IPS-NIHi11 (cell line): ENCODE measurements at regions not wholly inside any gene's neighbourhood (a gene's known extent, or its start where the extent isn't known, plus 50 kb on each side); places are given as distances from the start of the nearest gene placed in this dataset.

ENCODE experiments used
- DNase-seq: peaks from one replicate; pipeline ENCODE4 v3.0.0; 2012; ENCODE audit warnings: mixed read lengths, low spot score

DNA sequence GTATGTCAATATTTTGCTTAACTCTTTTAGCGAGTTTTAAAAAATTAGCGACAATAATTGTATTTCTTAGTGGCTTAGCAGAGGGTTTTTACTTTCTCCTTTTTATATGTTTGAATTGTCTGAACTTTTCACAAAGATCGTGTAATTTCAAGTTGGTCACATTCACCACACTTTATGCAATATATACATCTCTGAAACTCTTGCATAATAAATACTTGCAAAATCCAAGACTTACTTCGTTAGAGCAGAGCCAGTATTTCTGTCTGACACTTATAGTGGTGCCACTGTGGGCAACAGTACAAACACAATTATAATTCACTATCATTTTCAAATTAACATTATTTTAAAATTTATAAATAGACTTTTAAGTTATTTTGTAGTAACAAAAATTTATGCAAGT is 62.0 kb downstream of the SUCNR1 start:
- DNase-seq: no peak

GRCh38 chr3:151940481-151940880 is 67.0 kb downstream of the SUCNR1 start:
- no peak for DNase-seq

DNA sequence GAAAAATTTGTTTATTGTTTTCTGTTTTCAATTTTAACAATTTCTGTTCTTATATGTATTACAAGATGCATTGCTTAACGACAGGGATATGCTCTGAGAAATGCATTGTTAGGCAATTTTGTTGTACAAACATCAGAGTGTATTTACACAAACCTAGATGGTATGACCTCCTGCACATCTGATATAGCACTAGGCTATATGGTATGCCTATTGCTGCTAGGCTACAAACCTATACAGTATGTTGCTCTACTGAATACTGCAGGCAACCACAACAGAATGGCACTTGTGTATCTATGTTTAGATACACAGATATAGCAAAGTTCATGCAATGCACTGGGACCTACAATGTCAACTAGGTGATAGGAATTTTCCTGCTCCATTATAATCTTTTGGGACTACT is 70.1 kb downstream of the SUCNR1 start:
- no peak for DNase-seq

- no peak for DNase-seq
Measured at GRCh38 chr3:151944356-151944755, 70.9 kb downstream of the SUCNR1 start.

DNA sequence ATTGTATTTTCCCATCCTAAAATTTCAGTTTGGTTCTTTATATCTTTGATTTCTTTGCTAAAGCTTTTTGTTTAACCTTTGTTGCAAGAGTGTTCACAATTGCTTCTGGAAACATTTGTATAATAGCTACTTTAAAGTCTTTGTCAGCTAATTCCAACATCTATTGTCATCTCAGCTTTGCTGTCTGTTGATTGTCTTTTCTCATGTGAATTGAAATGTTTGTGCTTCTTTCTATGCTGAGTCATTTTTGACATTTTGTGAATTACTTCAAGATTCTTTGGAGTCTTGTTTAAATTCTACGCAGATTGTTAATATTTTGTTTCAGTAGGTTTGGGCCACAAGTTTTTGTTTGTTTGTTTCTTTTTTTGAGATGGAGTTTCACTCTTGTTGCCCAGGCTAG is 73.2 kb downstream of the SUCNR1 start:
- no peak for DNase-seq

- no peak for DNase-seq
Measured at GRCh38 chr3:151949706-151950105, 76.3 kb downstream of the SUCNR1 start.

DNA sequence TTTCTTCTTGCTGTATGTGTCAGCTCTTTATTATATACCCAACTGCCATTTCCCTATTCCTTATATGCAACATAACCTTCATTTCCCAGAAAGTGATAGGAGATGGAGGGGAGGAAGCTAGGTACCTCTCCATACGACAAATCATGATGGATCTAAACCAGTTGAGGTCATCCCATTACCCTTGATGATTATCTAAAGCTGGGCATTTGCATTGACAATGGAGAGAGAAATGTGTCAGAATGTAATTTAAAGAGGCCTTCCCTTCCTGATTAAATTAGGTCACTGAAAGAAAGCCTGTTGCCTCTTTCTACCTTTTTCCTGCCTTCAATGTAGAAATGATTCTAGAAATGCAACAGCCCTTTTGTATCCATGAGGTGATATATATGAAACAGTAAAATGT is 81.9 kb downstream of the SUCNR1 start:
- DNase-seq: no peak

- DNase-seq: no peak
Measured at GRCh38 chr3:151960961-151961580, 87.6 kb downstream of the SUCNR1 start.

DNA sequence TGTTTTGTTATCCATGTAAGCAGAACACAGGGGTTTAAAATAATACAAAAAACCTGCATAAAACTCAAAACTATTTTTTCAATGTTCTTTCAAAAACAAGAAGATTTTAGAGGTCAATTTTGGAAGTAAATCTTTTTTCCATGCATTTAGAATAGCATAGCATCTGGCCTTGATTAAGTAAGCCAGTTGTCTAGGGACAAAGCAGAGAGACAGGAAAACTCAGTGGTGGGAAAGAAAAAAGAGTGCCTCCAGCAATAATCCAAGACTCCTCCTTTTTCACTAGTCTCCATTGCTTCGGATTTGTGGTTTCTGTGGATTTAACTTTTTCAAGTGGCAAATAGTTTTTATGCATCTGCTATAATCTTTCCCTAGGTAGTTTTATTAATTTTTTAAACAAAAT is 88.9 kb downstream of the SUCNR1 start:
- no peak for DNase-seq

- no peak for DNase-seq
Measured at GRCh38 chr3:151962912-151963311, 89.5 kb downstream of the SUCNR1 start.

- no peak for DNase-seq
Measured at GRCh38 chr3:151964743-151965142, 91.3 kb downstream of the SUCNR1 start.

DNA sequence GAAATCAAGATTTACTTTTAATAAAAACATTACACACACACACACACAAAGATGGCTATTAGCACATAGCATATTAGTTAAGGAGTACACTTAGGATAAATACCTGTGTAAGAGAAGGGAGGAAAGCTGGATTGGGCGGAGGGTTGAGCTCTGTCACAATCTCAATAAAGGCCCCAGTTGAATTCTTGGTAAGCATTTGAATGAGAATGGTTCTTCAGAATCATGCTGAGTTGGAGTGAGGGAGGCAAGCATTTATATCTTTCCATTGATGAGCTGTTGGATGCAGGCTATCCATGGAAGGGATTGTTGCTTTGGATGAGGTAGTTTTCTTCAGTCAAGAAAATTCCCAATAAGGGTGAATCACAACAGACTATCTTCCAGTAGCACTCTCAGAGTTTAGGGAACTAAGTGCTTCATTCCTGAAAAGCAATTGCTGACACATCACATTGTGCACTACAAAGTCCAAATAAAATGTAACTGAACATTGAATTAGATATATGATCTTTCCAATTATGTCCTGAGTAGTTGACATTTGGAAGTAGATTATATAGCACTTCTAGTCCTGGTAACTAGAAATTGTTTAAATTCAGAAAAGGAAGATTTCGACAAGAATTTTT is 95.7 kb downstream of the SUCNR1 start:
- peak; percentile 49 for DNase-seq

DNA sequence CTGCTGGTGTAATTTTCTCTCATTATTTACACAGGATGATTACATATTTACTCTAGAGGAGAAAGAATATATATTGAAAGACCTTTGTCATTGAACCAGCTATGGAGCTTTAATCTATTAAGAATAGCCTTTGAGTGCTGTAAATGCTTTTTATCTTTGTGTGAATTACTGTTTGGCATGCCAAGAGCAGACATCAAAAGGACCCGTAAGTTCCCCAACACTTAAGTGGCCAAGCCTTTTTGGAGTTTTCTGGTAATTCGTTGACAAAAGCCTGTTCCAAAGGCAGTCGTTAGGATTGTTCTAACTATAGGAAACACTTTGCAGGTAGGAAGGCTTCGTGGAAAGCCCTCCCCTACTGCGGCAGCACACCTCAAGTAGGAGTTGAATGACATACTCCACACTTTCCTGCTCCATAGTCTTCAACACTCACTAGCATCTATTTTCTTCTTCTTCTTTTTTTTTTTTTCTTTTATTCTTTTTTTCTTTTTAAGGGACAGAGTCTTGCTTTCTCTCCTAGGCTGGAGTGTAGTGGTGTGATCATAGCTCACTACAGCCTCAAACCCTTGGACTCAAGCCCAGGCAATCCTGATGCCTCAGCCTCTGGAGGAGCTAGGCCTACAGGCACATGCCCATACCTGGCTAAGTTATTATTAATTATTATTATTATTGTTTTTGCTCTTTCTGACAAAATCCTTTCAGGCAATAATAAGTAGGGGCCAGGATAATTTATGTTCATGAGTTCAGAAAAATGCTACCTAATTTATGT is 98.6 kb downstream of the SUCNR1 start:
- no peak for DNase-seq

GRCh38 chr3:151974067-151974466 is 100.6 kb downstream of the SUCNR1 start:
- DNase-seq: no peak

GRCh38 chr3:151976211-151977050 is 103.0 kb downstream of the SUCNR1 start:
- no peak for DNase-seq

GRCh38 chr3:151979906-151980305 is 106.5 kb downstream of the SUCNR1 start:
- DNase-seq: no peak

GRCh38 chr3:151983538-151983937 is 110.1 kb downstream of the SUCNR1 start:
- no peak for DNase-seq

- DNase-seq: no peak
Measured at GRCh38 chr3:151985787-151986430, 112.5 kb downstream of the SUCNR1 start.

DNA sequence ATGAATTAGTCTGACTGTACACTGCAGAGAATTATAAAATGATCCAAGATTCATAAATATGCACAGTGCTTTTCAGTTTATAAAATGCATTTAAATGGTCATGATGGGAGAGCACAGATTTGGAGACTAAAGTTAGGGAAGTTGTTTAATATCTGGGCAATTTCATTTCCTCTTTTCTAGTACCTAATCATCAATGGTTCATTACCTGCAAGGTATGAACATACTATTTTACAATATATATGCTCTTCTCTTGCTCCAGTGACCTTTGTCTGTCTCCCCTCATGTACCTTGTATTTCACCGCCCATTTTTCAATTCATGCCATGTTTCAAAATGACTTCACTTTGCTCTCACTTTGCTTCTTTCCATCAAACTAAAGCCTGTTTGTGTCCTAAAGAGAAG is 114.5 kb downstream of the SUCNR1 start:
- DNase-seq: no peak

DNA sequence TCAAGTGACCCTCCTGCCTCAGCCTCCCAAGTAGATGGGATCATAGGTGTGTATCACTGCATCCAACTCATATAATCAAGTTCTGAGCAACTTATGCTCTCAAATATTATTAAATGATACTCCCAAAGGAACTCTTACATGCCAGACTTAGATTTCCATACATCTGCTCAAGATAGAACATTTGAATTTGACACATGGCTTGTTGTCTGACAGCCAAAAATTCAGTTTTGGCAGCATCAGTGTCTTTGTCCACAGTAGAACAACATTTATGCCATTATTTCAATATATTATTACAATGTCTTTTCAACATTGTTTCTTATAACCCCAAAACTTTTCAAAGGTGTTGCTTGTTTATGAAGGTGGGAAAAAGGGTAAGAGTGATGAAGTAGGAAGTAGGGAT is 116.2 kb downstream of the SUCNR1 start:
- DNase-seq: no peak

DNA sequence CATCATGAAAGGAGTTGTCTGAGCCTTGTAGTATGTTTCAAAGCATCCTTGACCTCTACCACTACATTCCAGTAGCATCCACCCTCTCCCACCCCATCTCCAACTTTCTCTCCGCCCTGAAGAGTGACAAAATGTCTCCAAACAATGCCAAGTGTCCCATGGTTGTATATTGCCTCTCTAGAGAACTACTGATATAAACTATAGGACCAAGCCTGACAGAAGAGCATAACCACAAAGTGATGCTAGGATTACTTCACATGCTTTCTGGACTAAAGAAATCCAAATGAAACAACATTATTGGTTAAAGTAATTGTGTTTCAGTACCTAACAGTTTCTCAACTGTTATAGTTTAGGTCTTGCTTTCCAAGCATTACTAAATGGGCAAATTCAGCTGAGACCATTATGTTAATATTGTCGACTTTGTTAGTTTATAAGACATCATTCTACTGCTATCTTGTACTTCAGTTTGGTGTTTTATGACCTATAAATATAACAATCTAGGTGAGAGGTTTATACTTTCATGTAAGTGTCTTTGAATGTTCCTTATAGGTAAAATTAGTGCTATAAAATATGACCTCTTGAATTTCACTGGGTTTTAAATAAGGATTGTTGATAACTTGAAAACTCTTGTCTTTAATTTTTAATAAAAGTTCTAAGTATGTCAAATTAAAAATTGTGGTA is 117.4 kb downstream of the SUCNR1 start:
- DNase-seq: no peak
